NCI-H748 (cell line): ENCODE measurements at regions not wholly inside any gene's neighbourhood (a gene's known extent, or its start where the extent isn't known, plus 50 kb on each side); places are given as distances from the start of the nearest gene placed in this dataset.

ENCODE experiments used
- DNase-seq: peaks from one replicate; lab custom pipeline; 2025; ENCODE audit not compliant: unreplicated experiment; lab: John Stamatoyannopoulos, UW

GRCh38 chr3:25035526-25035925, 392.5 kb upstream of the RARB start:
- no peak for DNase-seq

GRCh38 chr3:25036633-25037032, 391.4 kb upstream of the RARB start:
- no peak for DNase-seq

DNA sequence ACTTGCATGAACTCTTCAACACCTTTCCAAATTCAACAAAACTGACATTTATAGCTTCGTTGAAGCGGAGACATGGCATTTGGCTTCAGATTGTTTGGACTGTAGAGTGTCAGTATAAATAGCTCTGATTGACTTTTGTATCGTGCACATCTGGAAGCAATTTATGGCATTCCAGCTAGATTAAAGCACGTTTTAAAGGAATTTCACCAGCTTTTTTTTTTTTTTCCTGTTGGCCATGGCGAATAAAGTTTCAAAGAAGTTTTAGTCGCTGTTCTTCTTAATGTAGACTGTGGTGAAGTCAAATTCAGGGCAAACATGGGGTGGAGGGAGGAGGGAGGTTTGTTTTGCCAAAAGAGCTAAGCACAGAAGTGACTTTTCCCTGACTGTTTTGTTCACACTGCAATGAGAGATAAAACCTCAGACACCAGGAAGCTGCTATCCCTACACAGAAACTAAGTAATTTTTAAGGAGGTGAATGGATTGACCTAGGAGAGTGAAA, 391.0 kb upstream of the RARB start:
- DNase-seq, result no peak

- no peak for DNase-seq
Observed at GRCh38 chr3:25038271-25038670, 389.8 kb upstream of the RARB start.

DNA sequence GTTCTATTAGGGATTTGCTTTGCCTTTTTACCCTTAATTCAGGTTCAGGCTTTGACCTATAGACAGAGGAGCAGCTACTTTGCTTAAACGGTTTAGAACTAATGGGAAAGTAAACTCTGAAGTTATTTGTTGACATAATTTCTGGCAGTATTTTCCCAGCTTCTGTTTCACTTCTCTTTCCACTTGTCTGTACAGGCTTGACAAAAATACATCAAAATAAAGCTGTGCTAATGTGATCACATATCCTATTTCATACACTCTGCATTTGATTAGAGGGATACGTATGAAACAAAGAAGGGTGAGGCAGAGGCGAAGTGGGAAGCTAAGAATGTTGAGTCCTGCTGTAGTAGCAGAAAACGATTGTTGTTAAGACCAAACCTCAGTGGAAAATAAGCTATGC, 389.1 kb upstream of the RARB start:
- DNase-seq, result no peak

DNA sequence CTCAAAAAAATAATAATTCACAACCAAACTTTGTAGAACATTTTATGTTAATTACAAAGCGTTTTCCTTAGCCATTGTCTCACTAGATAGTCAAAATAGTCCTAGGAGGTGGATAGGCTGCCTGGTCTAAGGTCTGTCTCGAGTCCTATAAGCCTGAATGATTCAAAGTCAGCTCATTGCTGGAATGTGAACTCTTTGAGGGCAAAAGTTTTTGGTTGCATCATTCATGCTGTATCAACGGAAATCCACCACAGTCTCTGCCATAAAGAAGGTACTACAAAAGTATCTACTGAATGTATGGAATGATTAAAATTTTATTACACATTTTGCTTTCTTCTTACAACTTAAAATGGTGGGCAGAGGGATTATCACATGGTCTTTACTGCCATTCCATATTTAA, 387.3 kb upstream of the RARB start:
- DNase-seq, result no peak

DNA sequence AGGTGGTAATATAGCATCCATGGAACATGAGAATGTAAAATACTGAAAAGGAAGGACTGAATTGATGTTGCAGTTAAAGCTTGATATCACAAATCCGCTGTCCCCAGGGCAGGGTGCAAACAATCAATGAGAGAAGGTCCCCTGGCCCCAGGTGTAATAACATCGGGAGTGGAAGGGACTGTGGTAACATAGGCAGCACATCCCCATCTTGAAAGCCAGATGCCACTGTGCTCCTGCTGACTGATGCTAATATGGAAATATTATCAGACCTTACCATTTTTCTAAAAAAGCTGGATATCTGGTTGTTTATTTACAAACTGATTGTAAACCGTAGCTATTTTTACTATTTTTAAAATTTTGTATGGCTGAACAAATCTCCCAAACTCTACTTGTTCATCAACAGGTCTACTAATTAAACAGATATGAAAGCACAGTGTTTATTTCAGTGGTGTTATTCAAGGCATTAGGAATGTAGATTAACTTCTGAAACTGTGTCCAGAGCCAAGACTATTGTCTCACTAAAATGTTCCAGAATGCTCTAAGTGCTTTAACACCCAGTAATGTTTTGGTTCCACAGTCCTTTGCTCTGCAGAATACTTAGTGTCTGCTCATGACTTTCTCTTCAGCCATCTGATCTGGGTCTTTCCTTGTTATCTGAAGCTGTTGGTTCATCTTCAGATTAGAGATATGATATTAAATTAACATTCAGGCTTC, 386.0 kb upstream of the RARB start:
- no peak for DNase-seq

GRCh38 chr3:25043177-25043576, 384.9 kb upstream of the RARB start:
- no peak for DNase-seq

GRCh38 chr3:25043749-25044148, 384.3 kb upstream of the RARB start:
- no peak for DNase-seq

DNA sequence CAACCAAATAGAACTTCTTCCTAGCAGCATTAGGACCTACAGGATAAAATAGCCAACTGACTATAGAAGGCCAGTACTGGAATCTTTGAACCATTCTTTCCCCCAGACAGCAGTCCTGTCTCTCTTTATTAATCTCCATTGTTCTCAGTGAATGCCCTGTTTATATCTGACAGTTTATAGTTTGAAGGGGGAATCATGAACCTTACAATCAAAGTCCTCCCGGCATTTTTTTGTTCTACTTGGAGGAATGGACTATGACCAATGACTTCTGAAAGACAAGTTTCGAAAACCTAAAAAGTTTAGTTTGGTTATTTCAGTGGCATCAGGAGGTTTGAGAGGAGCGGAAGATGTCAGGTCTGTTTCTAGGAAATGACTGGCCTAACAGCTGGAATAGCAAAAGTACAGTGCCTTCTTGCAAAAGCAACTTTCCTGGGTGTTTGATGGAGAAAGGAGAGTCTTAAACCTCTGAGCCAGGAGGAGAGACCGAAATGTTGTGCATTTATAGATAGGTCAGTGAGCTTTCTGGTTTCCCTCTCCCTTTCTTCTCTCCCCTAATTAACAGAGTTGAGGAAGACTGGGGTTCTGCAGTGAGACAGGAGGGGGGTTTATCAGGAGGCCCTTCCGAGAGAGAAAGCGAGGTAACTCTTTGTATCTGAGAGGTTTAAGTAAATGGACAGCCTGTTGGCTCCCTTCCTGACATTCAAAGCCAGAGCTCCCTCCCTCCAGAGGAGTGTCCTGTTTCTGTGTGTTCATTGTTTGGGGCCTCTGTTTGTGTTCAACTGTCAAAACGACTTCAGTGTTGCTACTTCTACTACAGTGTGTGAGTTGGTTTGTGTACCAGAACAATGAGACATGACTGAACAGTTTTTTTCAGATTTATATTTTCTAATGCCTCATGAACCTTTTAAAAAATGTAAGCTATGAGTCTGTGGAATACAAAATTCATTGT, 383.0 kb upstream of the RARB start:
- DNase-seq, result no peak

GRCh38 chr3:25046911-25047771, 380.9 kb upstream of the RARB start:
- DNase-seq, result peak; percentile 45

DNA sequence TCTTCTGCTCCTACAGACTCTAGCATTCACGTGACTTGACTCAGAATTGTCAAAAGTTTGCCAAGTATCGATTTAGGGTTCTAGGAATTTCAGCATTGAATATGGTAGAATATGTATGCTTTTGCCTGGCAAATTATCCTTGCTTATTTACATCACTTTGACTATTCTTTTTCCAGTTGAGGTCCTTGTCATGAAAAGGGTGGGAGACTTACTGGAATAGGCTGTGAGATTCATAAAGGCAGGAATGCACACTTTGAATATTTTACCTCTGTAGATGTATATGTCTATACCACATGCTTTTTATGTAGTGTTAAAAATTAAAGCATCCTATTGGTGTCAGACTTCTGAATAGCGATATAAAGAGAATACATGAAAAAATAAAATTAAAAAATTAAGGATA, 378.8 kb upstream of the RARB start:
- DNase-seq, result no peak

GRCh38 chr3:25053360-25053759, 374.7 kb upstream of the RARB start:
- DNase-seq, result no peak

- DNase-seq, result no peak
Observed at GRCh38 chr3:25056036-25056755, 371.9 kb upstream of the RARB start.

GRCh38 chr3:25056803-25057351, 371.2 kb upstream of the RARB start:
- DNase-seq, result no peak

DNA sequence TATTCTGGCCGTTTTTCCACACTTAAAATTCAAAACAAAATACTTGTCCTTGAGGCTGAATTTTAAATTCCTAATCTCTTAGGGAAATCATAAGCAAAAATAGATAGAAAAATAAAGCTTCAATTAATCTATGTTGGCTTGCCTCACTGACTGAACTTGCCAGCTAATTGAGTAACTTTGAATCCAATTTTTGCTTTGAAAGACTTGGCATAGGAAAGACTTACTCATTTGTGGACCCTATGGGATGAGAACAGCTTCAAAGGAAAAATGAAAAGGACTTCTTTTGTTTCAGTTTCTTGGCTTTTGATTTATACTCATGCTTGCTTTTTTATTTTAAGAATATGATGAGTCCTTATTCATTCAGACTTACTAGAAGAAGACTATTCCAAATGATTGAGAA, 370.7 kb upstream of the RARB start:
- no peak for DNase-seq

DNA sequence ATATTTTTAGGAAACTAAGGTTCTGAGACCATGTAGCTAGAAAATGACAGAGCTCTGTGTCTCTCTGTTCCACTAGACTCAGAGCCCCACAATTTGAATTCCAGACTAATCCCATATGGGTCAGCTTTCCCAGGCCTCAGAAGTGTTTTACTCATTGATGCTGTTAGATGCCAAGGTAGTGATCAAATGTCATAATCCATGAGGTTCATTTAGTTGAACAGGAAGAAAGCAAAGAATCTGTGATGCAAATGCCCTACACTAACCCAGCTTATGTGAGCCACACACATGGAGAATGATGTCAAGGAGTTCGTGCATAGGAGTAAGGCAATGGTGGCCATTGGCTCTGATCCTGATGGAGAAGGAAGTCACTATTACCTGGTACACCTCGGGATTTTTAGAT, 363.4 kb upstream of the RARB start:
- DNase-seq, result no peak

GRCh38 chr3:25069970-25070369, 358.1 kb upstream of the RARB start:
- DNase-seq, result no peak

GRCh38 chr3:25071846-25072245, 356.2 kb upstream of the RARB start:
- no peak for DNase-seq

GRCh38 chr3:25073423-25073822, 354.6 kb upstream of the RARB start:
- no peak for DNase-seq
